DLD1 (cell line): ENCODE measurements at regions not wholly inside any gene's neighbourhood (a gene's known extent, or its start where the extent isn't known, plus 50 kb on each side); places are given as distances from the start of the nearest gene placed in this dataset.

ENCODE experiments used
- in situ Hi-C: cut with HindIII; loops from 2 replicates; pipeline ENCODE4 v1.10.0; 2017; ENCODE audit warnings: low sequenced_read_pairs

- in situ Hi-C loops: no loop called here
Observed at GRCh38 chr9:2992427-2992826, 148.5 kb upstream of the PUM3 start.

GRCh38 chr9:2991292-2991691 is 147.4 kb upstream of the PUM3 start:
- in situ Hi-C loops: no loop called here

GRCh38 chr9:2987679-2988078 is 143.8 kb upstream of the PUM3 start:
- in situ Hi-C loops: no loop called here

GRCh38 chr9:2985343-2985742 is 141.4 kb upstream of the PUM3 start:
- in situ Hi-C loops: no loop called here

GRCh38 chr9:2984491-2984890 is 140.6 kb upstream of the PUM3 start:
- in situ Hi-C loops: no loop called here

- in situ Hi-C loops: no loop called here
Observed at GRCh38 chr9:2979957-2980610, 136.2 kb upstream of the PUM3 start.

- in situ Hi-C loops: loop anchor here (5.0 kb wide), 1 partner anchor 55 kb away; no protein-coding TSS in a partner anchor
Observed at GRCh38 chr9:2972475-2972874, 128.6 kb upstream of the PUM3 start.

GRCh38 chr9:2970864-2971263 is 127.0 kb upstream of the PUM3 start:
- in situ Hi-C loops: loop anchor here (5.0 kb wide), 1 partner anchor 56 kb away; no protein-coding TSS in a partner anchor

GRCh38 chr9:2967766-2968165 is 123.9 kb upstream of the PUM3 start:
- in situ Hi-C loops: no loop called here

GRCh38 chr9:2966565-2967300 is 122.8 kb upstream of the PUM3 start:
- in situ Hi-C loops: no loop called here

GRCh38 chr9:2964470-2964869 is 120.6 kb upstream of the PUM3 start:
- in situ Hi-C loops: no loop called here

- in situ Hi-C loops: no loop called here
Observed at GRCh38 chr9:2963307-2963706, 119.4 kb upstream of the PUM3 start.

GRCh38 chr9:2962471-2963172 is 118.7 kb upstream of the PUM3 start:
- in situ Hi-C loops: no loop called here

- in situ Hi-C loops: no loop called here
Observed at GRCh38 chr9:2958219-2958618, 114.3 kb upstream of the PUM3 start.

- in situ Hi-C loops: no loop called here
Observed at GRCh38 chr9:2957656-2958200, 113.8 kb upstream of the PUM3 start.

GRCh38 chr9:2955575-2955974 is 111.7 kb upstream of the PUM3 start:
- in situ Hi-C loops: no loop called here

GRCh38 chr9:2939368-2939767 is 95.5 kb upstream of the PUM3 start:
- in situ Hi-C loops: no loop called here

- in situ Hi-C loops: no loop called here
Observed at GRCh38 chr9:2936221-2936620, 92.3 kb upstream of the PUM3 start.

- in situ Hi-C loops: no loop called here
Observed at GRCh38 chr9:2934883-2935282, 91.0 kb upstream of the PUM3 start.

GRCh38 chr9:2934241-2934650 is 90.4 kb upstream of the PUM3 start:
- in situ Hi-C loops: no loop called here
